G401 (cell line): ENCODE measurements at regions not wholly inside any gene's neighbourhood (a gene's known extent, or its start where the extent isn't known, plus 50 kb on each side); places are given as distances from the start of the nearest gene placed in this dataset.

Experiments
- DNase-seq: peaks from one replicate; pipeline ENCODE4 v3.0.0-alpha.2; 2015; ENCODE audit warnings: low spot score
- in situ Hi-C: cut with HindIII; loops from 2 replicates; pipeline ENCODE4 v1.10.0; 2016; ENCODE audit warnings: low sequenced_read_pairs, mixed read lengths

DNA sequence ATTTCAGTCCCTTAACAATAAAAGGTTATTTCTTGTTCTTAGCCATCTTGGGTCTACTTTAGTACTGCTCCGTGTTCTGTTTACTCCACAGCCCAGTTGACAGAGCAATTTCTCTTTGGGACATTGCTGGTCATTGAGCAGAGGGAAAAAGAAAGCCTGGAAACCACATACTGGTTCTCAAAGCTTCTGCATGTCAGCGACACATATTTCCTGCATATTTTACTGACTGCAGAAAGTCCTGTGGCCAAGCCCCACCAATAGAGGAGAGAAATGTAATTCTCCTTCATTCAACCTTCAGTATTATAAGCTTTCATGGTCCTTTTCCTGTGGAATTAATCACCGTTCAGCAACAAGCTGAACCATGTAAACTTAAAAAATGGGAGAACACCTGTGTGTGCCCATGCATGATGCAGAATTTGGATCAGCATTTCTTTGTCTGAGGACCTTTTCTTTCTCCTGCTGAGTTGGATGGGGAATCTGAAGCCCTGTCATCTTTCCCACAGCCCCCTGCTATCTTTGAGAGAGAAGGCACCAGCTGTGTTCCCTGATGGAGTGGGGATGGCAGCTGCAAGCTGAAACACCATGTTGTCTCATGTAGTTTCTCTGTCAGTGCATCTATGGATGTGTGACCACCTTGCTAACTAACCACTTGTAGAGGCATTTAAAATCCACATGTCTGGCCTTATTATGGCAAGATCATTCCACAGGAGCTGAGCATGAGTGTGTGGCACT is 431.6 kb downstream of the MEIS1 start:
- no peak for DNase-seq
- in situ Hi-C loops = no loop called here

DNA sequence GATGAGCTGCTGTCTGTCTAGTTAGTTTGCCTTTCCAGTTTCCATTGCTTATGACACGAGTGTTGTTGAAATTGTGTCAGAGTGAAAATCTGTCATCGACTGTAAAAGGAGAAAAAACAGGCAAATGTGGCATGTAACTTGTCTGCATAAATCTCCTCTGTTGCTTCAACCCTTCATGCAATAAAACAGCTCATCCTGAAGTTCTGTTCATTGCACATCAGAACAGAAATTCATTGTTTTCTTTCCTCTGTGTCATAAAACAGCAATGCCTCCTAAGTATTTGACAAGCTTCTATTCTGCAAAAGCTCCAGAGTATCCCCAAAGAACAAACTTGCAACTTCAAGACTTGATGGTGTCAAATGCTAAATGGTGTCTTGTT is 432.1 kb downstream of the MEIS1 start:
- DNase-seq = no peak
- in situ Hi-C loops = no loop called here

DNA sequence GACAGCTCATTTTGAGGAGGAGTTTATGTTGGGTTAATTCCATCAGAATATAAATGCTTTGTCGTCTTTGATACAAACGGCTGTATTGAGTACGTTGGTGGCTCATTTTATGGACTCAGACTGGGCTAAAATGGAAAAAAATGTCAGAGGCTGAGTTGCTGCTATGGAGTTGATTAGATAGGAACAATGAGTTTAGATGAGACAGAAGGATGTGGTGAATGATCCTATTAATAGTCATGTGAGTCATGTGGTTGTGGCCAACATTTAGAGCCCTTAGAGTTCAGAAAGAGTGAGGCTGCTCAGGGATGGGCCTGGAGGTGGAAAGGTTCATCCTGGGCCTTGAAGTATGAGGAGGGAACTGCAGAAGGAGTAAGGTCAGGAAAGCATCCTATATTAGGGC is 434.2 kb downstream of the MEIS1 start:
- no peak for DNase-seq
- in situ Hi-C loops = no loop called here

- no peak for DNase-seq
- in situ Hi-C loops = no loop called here
Observed at GRCh38 chr2:66872081-66872985, 437.4 kb downstream of the MEIS1 start.

DNA sequence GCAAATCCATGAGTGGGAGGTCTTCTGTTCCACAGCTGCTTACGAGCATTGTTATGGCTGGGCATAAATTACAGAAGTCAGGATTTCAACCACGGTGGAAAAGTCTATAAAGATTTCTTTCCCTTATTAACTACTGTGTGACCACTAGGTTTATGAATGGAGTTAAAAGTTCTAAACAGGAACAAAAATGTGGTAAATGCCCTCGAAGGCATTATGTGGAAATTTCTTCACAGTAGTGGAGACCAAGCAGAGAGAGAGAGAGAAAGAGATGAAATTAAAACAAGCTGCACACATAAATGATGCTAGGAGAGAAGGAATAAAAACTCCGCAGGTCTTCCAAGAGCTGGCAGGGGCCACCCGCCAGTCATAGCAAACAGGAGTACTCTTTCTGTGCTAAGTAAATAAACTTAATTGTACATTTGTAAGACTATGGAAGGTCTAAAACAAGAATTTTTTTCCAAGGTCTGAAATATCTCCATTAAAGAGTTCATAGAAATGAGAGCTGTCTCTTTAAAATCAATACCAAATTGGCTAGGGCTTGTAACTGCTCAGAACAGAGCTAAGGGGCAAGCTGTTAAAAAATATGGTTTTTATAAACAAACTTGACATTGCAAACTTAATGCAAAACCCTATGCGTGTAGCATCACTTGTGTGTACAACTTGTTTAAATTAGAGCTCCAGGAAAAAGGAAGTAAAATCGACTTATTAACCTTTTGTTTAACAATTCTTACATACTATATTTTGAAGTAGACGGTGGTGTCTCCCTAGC is 438.2 kb downstream of the MEIS1 start:
- no peak for DNase-seq
- in situ Hi-C loops = no loop called here

- DNase-seq = no peak
- in situ Hi-C loops = no loop called here
Observed at GRCh38 chr2:66874411-66874810, 439.5 kb downstream of the MEIS1 start.

DNA sequence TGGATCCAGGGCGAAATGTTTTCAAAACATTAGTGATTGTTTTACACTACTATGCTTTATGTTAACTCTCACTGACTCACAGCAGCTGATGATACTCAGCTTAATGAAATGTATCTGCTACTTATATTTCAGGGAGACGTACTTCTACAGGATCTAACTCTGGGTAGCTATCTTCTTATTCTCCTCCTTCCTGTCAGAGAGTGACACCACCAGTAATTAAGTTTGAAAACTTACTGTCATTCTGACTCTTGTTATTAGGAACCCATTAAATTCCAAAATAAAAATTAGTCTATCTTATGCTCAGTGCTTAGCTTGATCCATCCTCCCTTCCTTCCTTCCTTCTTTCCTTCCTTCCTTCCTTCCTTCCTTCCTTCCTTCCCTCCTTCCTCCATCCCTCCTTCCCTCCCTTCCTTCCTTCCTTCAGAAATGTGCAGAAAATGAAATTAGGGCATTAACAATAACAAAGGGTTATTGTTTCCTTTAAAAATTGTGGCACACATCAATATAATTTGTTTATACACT is 441.1 kb downstream of the MEIS1 start:
- in situ Hi-C loops = no loop called here
- DNase-seq = no peak

DNA sequence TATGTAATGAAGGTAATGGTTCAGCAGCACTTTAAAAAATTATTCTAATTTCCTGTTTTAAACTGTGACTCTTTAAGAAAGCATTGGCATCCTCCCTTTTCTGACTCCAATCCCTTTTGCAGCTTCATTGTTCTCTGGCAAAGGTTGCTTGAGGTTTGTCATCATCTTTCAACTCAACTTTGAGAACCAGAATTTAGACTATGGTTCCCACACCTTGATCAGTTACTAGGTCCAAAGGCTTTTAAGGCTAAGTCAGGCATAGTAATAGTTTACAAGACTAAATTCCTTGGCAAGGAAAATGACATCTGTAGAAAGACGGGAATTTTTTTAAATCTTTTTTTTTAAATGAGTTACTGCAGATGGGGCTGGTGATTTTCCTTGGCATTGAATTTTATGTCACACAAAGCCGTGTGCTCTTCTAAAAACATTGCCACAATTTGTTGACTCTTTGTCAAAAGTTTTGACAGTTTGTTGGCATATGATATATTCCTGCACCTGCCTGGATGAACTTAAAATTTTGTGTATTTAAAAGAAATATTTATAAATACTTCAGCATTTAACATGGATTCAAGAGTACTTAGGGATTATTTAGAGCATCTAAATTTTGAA is 451.0 kb downstream of the MEIS1 start:
- no peak for DNase-seq
- in situ Hi-C loops = no loop called here

- DNase-seq = no peak
- in situ Hi-C loops = no loop called here
Observed at GRCh38 chr2:66888246-66888645, 453.3 kb downstream of the MEIS1 start.

GRCh38 chr2:66888791-66889631 is 454.1 kb downstream of the MEIS1 start:
- no peak for DNase-seq
- in situ Hi-C loops = no loop called here

DNA sequence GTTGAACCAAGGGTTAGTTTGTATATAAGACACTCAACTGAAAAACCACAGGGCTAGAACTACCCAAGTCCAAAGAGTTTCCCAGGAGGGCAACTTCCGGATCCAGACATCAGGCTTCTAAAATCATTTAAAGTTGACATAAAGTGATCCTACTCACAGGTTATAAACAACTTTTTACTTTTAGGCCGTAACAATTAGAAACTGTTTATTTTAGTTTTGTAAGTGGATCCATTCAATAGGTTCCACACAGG is 454.6 kb downstream of the MEIS1 start:
- DNase-seq = no peak
- in situ Hi-C loops = no loop called here

DNA sequence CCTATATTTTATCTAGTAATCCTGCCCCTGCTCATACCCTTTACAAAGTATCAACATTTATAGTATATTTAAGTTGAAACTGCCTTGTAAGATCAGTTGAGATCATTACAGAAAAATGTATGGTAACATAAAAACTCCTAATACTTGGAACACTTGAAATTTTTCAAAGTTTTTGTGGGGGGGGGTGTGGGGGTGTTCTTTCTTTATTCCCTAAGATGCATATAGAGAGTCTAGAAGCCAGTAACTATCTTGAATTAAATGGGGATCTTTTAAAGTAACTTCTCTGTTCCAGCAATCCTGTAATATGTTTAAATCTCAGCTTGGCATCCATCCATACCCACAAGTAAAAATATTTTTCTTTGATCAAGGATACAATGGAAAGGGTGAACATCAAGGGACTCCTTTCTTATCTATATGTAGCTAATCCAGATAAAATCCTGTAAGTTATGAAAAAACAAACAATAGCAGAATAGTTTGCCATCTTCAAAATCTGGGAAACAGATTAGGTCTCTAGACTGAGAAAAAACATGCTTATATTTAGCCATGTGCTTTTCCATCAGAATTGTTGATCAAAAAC is 455.3 kb downstream of the MEIS1 start:
- DNase-seq = no peak
- in situ Hi-C loops = no loop called here

GRCh38 chr2:66895206-66895605 is 460.3 kb downstream of the MEIS1 start:
- in situ Hi-C loops = no loop called here
- no peak for DNase-seq

DNA sequence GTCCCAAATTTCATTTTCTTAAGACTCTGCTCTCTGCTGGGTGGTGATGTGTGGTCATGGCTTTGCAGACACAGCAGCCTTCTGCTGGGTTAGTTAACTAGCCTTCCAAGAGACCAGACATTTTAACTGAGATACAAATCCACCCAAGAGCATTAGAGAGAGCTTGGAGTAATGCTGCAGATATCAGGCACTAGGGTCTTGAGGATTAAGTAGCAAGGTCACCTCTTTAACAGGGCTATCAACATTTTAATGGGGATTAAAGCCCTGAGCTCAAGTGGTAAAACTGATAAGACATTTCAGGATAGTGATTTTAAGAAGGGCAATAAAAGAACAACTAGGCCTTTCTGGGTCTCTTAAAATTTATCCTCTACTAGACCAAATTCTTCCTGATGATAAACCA is 461.2 kb downstream of the MEIS1 start:
- in situ Hi-C loops = no loop called here
- no peak for DNase-seq

DNA sequence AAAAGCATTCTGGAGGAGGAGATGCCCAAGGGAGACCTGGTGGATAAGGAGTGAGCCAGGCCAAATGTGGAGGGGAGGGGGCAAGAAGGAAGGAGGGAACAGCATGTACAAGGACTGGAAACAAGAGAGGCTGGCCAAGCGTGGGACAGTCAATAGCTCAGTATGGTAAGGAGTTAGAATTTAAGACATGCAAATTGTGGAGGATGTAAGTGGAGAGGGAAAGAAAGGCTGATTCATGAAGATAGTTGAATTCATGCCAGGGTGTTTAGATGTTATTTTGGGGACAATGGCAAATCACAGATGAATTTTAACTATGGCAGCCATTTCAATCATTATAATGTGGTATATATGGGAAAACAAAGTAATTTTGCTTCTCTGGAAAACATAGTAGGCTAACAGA is 462.3 kb downstream of the MEIS1 start:
- in situ Hi-C loops = no loop called here

GRCh38 chr2:66897691-66898150 is 462.8 kb downstream of the MEIS1 start:
- no peak for DNase-seq
- in situ Hi-C loops = no loop called here

More for the DNA sequence above, 462.3 kb downstream of the MEIS1 start:
- no peak for DNase-seq

- no peak for DNase-seq
- in situ Hi-C loops = no loop called here
Observed at GRCh38 chr2:66899109-66899508, 464.2 kb downstream of the MEIS1 start.

DNA sequence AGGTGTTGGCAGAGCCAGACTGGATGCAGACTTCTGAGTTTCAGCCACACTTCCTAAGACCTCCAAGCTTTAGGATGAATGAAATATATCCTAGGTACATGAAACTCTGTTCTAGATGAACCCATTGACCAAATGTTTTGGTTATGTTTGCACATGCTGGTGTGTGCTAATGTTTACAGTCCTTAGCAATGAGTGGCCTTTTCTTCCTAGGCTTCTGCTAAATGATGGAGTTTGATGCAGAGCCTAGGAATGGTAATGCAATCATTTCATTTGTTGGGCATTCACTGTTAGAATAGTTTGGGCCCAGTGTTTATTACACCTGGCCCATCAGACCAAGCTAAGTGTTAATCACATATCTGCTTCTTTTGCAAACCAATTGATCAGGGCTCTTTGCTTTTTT is 464.7 kb downstream of the MEIS1 start:
- DNase-seq = no peak
- in situ Hi-C loops = no loop called here
